Cardiac muscle cell (in vitro differentiated cells and primary cell): ENCODE measurements at regions not wholly inside any gene's neighbourhood (a gene's known extent, or its start where the extent isn't known, plus 50 kb on each side); places are given as distances from the start of the nearest gene placed in this dataset.
A peak's percentile ranks its signal among the peaks of the same experiment; 100 is the strongest.

Experiments used
- DNase-seq, 2 donors: peaks; one replicate each; pipeline versions ENCODE4 v3.0.0 to v3.0.0-alpha.2; 2010 to 2017; ENCODE audit warnings: low read depth in 1 of 2, low spot score in 1 of 2
- H3K27ac ChIP-seq: fragments of 200-600 bp; sonication (generic); 2 replicates; pipeline ENCODE4 v1.5.1; 2016
- H3K27me3 ChIP-seq: fragments of 200-600 bp; sonication (generic); 2 replicates; pipeline ENCODE4 v1.6.0; 2016; ENCODE audit warnings: control low read depth
- H3K36me3 ChIP-seq: fragments of 200-600 bp; sonication (generic); 2 replicates; pipeline ENCODE4 v1.5.1; 2016; ENCODE audit warnings: control low read depth
- H3K4me1 ChIP-seq: fragments of 200-600 bp; sonication (generic); 2 replicates; pipeline ENCODE4 v1.8.1; 2017; ENCODE audit warnings: low read depth, mild to moderate bottlenecking, mixed run types
- H3K4me3 ChIP-seq: fragments of 200-600 bp; sonication (generic); 2 replicates; pipeline ENCODE4 v1.5.1; 2016; ENCODE audit warnings: mild to moderate bottlenecking
- H3K9me3 ChIP-seq: fragments of 200-600 bp; sonication (generic); 2 replicates; pipeline ENCODE4 v1.5.1; 2017; ENCODE audit warnings: low read depth, mild to moderate bottlenecking, control low read depth
- TF ChIP-seq, protein P1 (sequence below): IDR thresholded peaks from 2 replicates; pipeline ENCODE4 v1.5.1; 2012; ENCODE audit warnings: low read depth, mild to moderate bottlenecking, low read length

DNA sequence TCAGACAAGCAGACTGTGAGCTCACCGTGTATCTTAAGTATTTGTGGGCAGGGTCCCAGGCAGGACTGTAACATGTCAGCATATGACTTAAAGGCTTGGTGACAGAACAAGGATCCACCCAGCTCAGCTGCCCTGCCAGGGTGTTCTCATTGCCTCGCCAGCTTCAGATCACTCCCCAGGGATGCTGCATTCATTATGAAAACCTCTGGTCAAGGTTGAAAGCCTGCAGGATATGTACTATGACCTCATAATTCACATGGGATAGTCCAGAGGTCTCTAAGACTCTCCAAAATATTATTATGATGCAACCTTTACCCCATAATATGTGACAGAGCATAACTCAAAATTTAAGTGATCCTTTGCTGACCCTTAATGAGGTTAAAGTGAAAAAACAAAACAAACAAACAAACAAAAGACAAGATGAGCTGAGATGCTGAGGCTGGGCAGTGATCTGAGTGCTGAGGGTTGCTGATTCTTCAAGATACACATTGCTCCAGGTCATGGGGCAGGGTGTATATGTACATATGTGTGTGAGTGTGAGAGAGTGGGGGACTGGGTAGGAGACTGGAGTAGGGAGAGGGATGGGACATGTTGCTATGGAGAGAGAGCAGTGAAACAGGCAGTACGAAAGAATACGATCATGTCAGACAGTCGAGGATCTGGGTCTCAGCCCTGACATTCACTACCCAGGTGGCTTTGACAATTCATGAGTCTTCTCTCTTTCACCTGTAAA, 98.8 kb upstream of the DUSP10 start:
- no peaks in the 10 kb centered on the region for H3K36me3 ChIP-seq
- TF ChIP-seq, protein P1, sequence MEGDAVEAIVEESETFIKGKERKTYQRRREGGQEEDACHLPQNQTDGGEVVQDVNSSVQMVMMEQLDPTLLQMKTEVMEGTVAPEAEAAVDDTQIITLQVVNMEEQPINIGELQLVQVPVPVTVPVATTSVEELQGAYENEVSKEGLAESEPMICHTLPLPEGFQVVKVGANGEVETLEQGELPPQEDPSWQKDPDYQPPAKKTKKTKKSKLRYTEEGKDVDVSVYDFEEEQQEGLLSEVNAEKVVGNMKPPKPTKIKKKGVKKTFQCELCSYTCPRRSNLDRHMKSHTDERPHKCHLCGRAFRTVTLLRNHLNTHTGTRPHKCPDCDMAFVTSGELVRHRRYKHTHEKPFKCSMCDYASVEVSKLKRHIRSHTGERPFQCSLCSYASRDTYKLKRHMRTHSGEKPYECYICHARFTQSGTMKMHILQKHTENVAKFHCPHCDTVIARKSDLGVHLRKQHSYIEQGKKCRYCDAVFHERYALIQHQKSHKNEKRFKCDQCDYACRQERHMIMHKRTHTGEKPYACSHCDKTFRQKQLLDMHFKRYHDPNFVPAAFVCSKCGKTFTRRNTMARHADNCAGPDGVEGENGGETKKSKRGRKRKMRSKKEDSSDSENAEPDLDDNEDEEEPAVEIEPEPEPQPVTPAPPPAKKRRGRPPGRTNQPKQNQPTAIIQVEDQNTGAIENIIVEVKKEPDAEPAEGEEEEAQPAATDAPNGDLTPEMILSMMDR = no peak
- H3K9me3 ChIP-seq = no peaks in the 10 kb centered on the region
- no peak overlapping the region for H3K27ac ChIP-seq
- DNase-seq = peak in 1 of 2 donors; percentile 13
- H3K4me1 ChIP-seq = no peaks in the 10 kb centered on the region
- H3K27me3 ChIP-seq = no peaks in the 10 kb centered on the region
- H3K4me3 ChIP-seq = no peak overlapping the region

DNA sequence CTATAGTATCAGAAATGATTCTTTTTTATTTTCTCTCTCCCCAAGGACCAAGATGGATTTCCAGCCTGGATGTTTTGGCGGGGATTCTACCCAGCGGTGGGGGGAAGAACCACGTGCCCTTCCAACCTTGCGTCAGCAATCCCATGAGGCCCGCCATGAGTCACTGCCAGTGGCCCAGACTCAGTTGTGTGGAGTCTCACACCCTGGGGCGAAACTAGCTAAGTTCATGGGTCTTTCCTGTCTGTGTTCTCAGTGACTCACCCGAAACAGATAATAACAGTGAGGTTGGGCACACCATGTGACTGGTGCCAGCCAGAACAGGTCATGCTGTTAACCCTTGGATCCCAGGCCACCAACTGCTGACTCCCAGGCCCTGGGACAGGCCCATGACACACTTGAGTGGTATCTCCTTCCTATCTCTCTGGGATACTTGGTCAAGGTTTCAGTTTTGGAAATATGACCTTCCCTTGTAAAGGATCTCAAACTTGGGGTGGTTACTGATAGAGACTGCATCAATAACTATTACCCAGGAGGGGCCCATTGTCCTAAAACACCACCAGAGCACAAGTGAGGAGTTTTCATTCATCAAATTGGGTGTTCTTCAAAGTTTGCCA, 98.0 kb upstream of the DUSP10 start:
- no peaks in the 10 kb centered on the region for H3K27me3 ChIP-seq
- H3K27ac ChIP-seq = no peak overlapping the region
- peak in 1 of 2 donors; percentile 57 for DNase-seq
- TF ChIP-seq, protein P1 = no peak
- no peaks in the 10 kb centered on the region for H3K9me3 ChIP-seq
- H3K36me3 ChIP-seq = no peaks in the 10 kb centered on the region
- no peak overlapping the region for H3K4me3 ChIP-seq
- no peaks in the 10 kb centered on the region for H3K4me1 ChIP-seq

DNA sequence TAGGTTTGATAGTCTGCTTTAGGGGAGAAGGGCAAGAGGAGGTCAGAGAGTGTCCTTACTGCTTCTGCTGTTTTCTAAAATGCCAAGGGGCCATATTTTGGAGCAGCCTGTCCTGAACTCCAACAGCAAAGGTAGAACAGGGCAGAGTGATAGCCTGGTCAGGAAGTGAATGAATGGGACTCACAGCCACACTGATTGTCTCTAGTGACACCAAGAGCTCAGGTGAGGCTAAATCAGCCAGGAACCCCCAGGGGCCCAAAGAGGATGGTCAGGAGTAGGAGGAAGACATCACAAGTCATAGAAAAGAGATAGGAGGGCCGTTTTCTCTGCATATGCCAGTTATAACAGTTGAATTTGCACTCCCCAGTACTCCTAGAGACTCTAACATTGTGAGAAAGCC, 97.4 kb upstream of the DUSP10 start:
- H3K27ac ChIP-seq = no peak overlapping the region
- TF ChIP-seq, protein P1 = no peak
- H3K4me3 ChIP-seq = no peak overlapping the region
- H3K9me3 ChIP-seq = no peaks in the 10 kb centered on the region
- no peaks in the 10 kb centered on the region for H3K27me3 ChIP-seq
- H3K36me3 ChIP-seq = no peaks in the 10 kb centered on the region
- no peak for DNase-seq
- no peaks in the 10 kb centered on the region for H3K4me1 ChIP-seq

DNA sequence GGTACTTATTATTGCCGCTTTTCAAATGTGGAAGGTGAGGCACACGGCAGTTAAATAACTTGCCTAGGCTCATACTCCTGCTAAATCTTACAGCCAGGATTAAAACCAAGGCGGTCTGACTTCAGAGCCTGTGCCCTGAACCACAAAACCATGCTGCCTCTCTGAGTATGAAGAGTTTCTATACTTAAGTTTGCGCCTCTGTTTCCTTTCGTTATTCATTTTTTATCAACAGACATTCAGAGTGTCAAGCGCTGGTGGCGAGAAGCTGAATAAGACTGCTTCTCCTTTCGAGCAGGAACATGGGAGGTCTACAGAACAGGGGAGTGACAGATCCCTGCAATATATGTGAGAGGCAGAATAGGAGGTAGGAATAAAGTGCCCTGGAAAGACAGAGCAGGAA, 96.0 kb upstream of the DUSP10 start:
- Histone ChIP-seq H3K36me3 (no peaks in the 10 kb centered on the region), H3K4me1 (no peaks in the 10 kb centered on the region), H3K9me3 (no peaks in the 10 kb centered on the region), H3K27ac (no peak overlapping the region), H3K4me3 (no peak overlapping the region), H3K27me3 (no peaks in the 10 kb centered on the region)
- TF ChIP-seq, protein P1 = no peak
- no peak for DNase-seq

DNA sequence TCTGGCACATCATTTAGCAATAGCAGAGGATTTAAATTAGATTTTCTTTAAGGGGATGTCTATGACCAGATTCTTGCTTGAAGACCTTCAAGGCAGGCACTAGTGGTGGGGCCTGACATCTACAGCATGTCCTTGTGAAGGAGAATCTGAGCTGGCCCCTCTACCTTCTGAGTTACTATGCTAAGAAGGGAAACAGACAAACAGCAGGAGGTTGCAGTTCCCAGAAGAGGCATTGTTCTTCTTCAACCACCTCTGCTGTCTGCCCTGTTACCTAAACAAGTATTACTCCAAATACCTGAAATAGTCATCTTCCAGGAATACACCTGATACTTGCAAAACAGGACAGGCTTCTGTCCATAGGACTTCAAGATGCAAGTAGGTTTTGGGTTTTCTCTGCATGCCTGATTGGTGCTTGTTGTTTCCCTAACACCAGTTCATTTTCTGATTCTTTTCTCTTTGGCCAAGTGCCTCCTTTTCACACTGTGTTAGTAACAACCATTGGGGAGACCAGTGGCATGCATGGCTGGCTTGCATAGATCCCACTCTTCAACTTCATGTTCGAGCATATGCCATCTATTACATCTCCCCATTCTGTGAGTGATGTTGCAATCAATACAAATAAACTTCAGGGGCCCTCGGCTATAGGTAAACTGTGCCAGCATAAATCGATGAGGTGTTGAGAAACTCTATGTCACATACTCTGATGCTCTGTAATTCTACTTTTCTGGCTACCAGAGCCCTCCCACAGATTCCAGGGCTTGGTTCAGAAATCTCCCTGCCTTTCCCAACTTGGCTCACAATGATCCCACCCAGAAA, 93.0 kb upstream of the DUSP10 start:
- H3K27me3 ChIP-seq = no peaks in the 10 kb centered on the region
- TF ChIP-seq, protein P1 = no peak
- H3K27ac ChIP-seq = no peak overlapping the region
- H3K4me1 ChIP-seq = no peaks in the 10 kb centered on the region
- no peaks in the 10 kb centered on the region for H3K9me3 ChIP-seq
- DNase-seq = no peak
- no peak overlapping the region for H3K4me3 ChIP-seq
- no peaks in the 10 kb centered on the region for H3K36me3 ChIP-seq
